HepG2 (cell line): ENCODE measurements at regions not wholly inside any gene's neighbourhood (a gene's known extent, or its start where the extent isn't known, plus 50 kb on each side); places are given as distances from the start of the nearest gene placed in this dataset.

Experiments used
- ELF1 ChIP-seq: sonication (generic); formaldehyde crosslinking; IDR thresholded peaks from 2 replicates; pipeline ENCODE4 v1.4.0; 2020; ENCODE audit warnings: missing genetic modification reagents
- HIC2 ChIP-seq: sonication (generic); formaldehyde crosslinking; IDR thresholded peaks from 2 replicates; pipeline ENCODE4 v1.9.0; 2022; ENCODE audit warnings: low read depth, missing genetic modification reagents
- KDM1A ChIP-seq: IDR thresholded peaks from 2 replicates; pipeline ENCODE4 v1.6.1; 2016; ENCODE audit warnings: missing compliant biosample characterization
- KDM5B ChIP-seq: sonication (generic); formaldehyde crosslinking; IDR thresholded peaks from 2 replicates; pipeline ENCODE4 v1.4.0; 2020; ENCODE audit warnings: missing genetic modification reagents, mild to moderate bottlenecking, borderline replicate concordance
- KMT2B ChIP-seq: IDR thresholded peaks from 2 replicates; pipeline ENCODE4 v1.6.1; 2016; ENCODE audit warnings: missing genetic modification reagents, missing compliant biosample characterization
- PAXIP1 ChIP-seq: sonication (generic); formaldehyde crosslinking; conservative IDR thresholded peaks from 2 replicates; pipeline ENCODE4 v1.4.0; 2020; ENCODE audit warnings: mild to moderate bottlenecking, missing genetic modification reagents, moderate library complexity
- SAP130 ChIP-seq: IDR thresholded peaks from 2 replicates; pipeline ENCODE4 v1.6.1; 2016; ENCODE audit warnings: low read depth
- SP140L ChIP-seq: sonication (generic); formaldehyde crosslinking; IDR thresholded peaks from 2 replicates; pipeline ENCODE4 v1.4.0; 2020; ENCODE audit warnings: missing genetic modification reagents, borderline replicate concordance
- SP5 ChIP-seq: IDR thresholded peaks from 2 replicates; pipeline ENCODE4 v1.6.1; 2016; ENCODE audit warnings: low read depth, borderline replicate concordance
- YY1 ChIP-seq: IDR thresholded peaks from 2 replicates; pipeline ENCODE4 v1.6.1; 2011; ENCODE audit warnings: low read length, low read depth, moderate library complexity, mild to moderate bottlenecking; ENCODE audit not compliant: insufficient read depth, insufficient replicate concordance
- ZNF292 ChIP-seq: sonication (generic); formaldehyde crosslinking; IDR thresholded peaks from 2 replicates; pipeline ENCODE4 v1.8.1; 2022; ENCODE audit warnings: mild to moderate bottlenecking, low read depth, missing genetic modification reagents, borderline replicate concordance
- TF ChIP-seq, protein P1 (sequence below): sonication (generic); formaldehyde crosslinking; conservative IDR thresholded peaks from 2 replicates; pipeline ENCODE4 v1.4.0; 2020; ENCODE audit warnings: missing genetic modification reagents
- TF ChIP-seq, protein P2 (sequence below), 2 experiments: sonication (generic) in 1 of 2; formaldehyde crosslinking in 1 of 2; IDR thresholded peaks; 2 replicates each; pipeline versions ENCODE4 v1.4.0 to v1.6.1; 2018 to 2020; ENCODE audit warnings: missing genetic modification reagents in 2 of 2, borderline replicate concordance in 1 of 2, low read depth in 1 of 2, mild to moderate bottlenecking in 1 of 2, missing biosample characterization in 1 of 2
- TF ChIP-seq, protein P3 (sequence below): sonication (generic); formaldehyde crosslinking; IDR thresholded peaks from 2 replicates; pipeline ENCODE4 v1.4.0; 2020; ENCODE audit warnings: mild to moderate bottlenecking, missing genetic modification reagents

- TF ChIP-seq, protein P1, sequence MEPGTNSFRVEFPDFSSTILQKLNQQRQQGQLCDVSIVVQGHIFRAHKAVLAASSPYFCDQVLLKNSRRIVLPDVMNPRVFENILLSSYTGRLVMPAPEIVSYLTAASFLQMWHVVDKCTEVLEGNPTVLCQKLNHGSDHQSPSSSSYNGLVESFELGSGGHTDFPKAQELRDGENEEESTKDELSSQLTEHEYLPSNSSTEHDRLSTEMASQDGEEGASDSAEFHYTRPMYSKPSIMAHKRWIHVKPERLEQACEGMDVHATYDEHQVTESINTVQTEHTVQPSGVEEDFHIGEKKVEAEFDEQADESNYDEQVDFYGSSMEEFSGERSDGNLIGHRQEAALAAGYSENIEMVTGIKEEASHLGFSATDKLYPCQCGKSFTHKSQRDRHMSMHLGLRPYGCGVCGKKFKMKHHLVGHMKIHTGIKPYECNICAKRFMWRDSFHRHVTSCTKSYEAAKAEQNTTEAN (CRISPR knock-in tag), result no peak
- TF ChIP-seq SAP130, result peak; percentile 84
- TF ChIP-seq, protein P2, sequence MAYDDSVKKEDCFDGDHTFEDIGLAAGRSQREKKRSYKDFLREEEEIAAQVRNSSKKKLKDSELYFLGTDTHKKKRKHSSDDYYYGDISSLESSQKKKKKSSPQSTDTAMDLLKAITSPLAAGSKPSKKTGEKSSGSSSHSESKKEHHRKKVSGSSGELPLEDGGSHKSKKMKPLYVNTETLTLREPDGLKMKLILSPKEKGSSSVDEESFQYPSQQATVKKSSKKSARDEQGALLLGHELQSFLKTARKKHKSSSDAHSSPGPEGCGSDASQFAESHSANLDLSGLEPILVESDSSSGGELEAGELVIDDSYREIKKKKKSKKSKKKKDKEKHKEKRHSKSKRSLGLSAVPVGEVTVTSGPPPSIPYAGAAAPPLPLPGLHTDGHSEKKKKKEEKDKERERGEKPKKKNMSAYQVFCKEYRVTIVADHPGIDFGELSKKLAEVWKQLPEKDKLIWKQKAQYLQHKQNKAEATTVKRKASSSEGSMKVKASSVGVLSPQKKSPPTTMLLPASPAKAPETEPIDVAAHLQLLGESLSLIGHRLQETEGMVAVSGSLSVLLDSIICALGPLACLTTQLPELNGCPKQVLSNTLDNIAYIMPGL (CRISPR knock-in tag; IDR thresholded peaks at IDR 0.05; ENCODE audit: borderline replicate concordance in 1 of 2, low read depth in 1 of 2), result peak; percentile 49 to 68; a peak in 1 of 4 replicates
- no peak for TF ChIP-seq HIC2 (CRISPR knock-in tag)
- TF ChIP-seq PAXIP1 (CRISPR knock-in tag), result 0 out of 2 replicates have a peak, but pooled peaks have one; percentile 18
- no peak for TF ChIP-seq KDM1A (CRISPR knock-in tag)
- TF ChIP-seq, protein P3, sequence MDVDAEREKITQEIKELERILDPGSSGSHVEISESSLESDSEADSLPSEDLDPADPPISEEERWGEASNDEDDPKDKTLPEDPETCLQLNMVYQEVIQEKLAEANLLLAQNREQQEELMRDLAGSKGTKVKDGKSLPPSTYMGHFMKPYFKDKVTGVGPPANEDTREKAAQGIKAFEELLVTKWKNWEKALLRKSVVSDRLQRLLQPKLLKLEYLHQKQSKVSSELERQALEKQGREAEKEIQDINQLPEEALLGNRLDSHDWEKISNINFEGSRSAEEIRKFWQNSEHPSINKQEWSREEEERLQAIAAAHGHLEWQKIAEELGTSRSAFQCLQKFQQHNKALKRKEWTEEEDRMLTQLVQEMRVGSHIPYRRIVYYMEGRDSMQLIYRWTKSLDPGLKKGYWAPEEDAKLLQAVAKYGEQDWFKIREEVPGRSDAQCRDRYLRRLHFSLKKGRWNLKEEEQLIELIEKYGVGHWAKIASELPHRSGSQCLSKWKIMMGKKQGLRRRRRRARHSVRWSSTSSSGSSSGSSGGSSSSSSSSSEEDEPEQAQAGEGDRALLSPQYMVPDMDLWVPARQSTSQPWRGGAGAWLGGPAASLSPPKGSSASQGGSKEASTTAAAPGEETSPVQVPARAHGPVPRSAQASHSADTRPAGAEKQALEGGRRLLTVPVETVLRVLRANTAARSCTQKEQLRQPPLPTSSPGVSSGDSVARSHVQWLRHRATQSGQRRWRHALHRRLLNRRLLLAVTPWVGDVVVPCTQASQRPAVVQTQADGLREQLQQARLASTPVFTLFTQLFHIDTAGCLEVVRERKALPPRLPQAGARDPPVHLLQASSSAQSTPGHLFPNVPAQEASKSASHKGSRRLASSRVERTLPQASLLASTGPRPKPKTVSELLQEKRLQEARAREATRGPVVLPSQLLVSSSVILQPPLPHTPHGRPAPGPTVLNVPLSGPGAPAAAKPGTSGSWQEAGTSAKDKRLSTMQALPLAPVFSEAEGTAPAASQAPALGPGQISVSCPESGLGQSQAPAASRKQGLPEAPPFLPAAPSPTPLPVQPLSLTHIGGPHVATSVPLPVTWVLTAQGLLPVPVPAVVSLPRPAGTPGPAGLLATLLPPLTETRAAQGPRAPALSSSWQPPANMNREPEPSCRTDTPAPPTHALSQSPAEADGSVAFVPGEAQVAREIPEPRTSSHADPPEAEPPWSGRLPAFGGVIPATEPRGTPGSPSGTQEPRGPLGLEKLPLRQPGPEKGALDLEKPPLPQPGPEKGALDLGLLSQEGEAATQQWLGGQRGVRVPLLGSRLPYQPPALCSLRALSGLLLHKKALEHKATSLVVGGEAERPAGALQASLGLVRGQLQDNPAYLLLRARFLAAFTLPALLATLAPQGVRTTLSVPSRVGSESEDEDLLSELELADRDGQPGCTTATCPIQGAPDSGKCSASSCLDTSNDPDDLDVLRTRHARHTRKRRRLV (CRISPR knock-in tag), result peak; percentile 72; the same call in 1 of the 2 replicates
- TF ChIP-seq SP5 (CRISPR knock-in tag), result peak; percentile 81; the same call in 1 of the 2 replicates
- TF ChIP-seq YY1, result peak; percentile 25
- peak; percentile 78 for TF ChIP-seq KDM5B (CRISPR knock-in tag)
- peak; percentile 40; the same call in 1 of the 2 replicates for TF ChIP-seq ZNF292
- TF ChIP-seq KMT2B (CRISPR knock-in tag), result peak; percentile 66; the same call in 1 of the 2 replicates
- TF ChIP-seq ELF1 (CRISPR knock-in tag), result peak; percentile 70
- TF ChIP-seq SP140L, result no peak
These were observed 1234.7 kb upstream of the GJE1 start (continued) for GRCh38 chr6:140897804-140898573.
